ENCODE measurements at regions not wholly inside any gene's neighbourhood (a gene's known extent, or its start where the extent isn't known, plus 50 kb on each side); places are given as distances from the start of the nearest gene placed in this dataset.

- no peak for TF ChIP-seq FOXK2 (IDR thresholded peaks at IDR 0.05)
- no peak for TF ChIP-seq LEF1 (IDR thresholded peaks at IDR 0.05; ENCODE audit: borderline replicate concordance)
- no peak for TF ChIP-seq FOXM1 (IDR thresholded peaks at IDR 0.05; ENCODE audit: borderline replicate concordance)
- no peak for TF ChIP-seq PKNOX1 (IDR thresholded peaks at IDR 0.05)
- TF ChIP-seq FOXA1 (IDR thresholded peaks at IDR 0.05) = no peak
- no peak for TF ChIP-seq BHLHE40 (IDR thresholded peaks at IDR 0.05; ENCODE audit: borderline replicate concordance)
- no peak for TF ChIP-seq SUZ12 (IDR thresholded peaks at IDR 0.05)
- no peak for TF ChIP-seq ZNF384 (IDR thresholded peaks at IDR 0.05)
- TF ChIP-seq ARNT (IDR thresholded peaks at IDR 0.05) = no peak
- no peak for DNase-seq (ENCODE audit: extremely low spot score)
- ChIA-PET POLR2A (no interaction called here), CTCF (no interaction called here)
Observed at GRCh38 chr12:105982022-105982421, 156.7 kb downstream of the NUAK1 start.

- TF ChIP-seq ZNF384 (IDR thresholded peaks at IDR 0.05) (no peak), SP1 (IDR thresholded peaks at IDR 0.05) (no peak), L3MBTL2 (conservative IDR thresholded peaks at IDR 0.05) (no peak), CTBP1 (IDR thresholded peaks at IDR 0.05; ENCODE audit: borderline replicate concordance) (no peak), TARDBP (IDR thresholded peaks at IDR 0.05) (no peak), ARNT (IDR thresholded peaks at IDR 0.05) (no peak), PKNOX1 (IDR thresholded peaks at IDR 0.05) (no peak), NFRKB (IDR thresholded peaks at IDR 0.05) (no peak), BHLHE40 (IDR thresholded peaks at IDR 0.05; ENCODE audit: borderline replicate concordance) (no peak), LEF1 (IDR thresholded peaks at IDR 0.05; ENCODE audit: borderline replicate concordance) (no peak), FOXK2 (IDR thresholded peaks at IDR 0.05) (no peak), SUZ12 (IDR thresholded peaks at IDR 0.05) (no peak), ELF4 (IDR thresholded peaks at IDR 0.05) (no peak)
- DNase-seq (ENCODE audit: extremely low spot score) = no peak
- POLR2A ChIA-PET = no interaction called here
- CTCF ChIA-PET = no interaction called here
Observed at GRCh38 chr12:105983622-105984320, 155.0 kb downstream of the NUAK1 start.

- POLR2A ChIA-PET = no interaction called here
- no peak for DNase-seq (ENCODE audit: extremely low spot score)
- CTCF ChIA-PET = no interaction called here
- no peak for TF ChIP-seq ARNT (IDR thresholded peaks at IDR 0.05)
- TF ChIP-seq ELF4 (IDR thresholded peaks at IDR 0.05) = no peak
- TF ChIP-seq BHLHE40 (IDR thresholded peaks at IDR 0.05; ENCODE audit: borderline replicate concordance) = no peak
- no peak for TF ChIP-seq ZNF384 (IDR thresholded peaks at IDR 0.05)
- TF ChIP-seq L3MBTL2 (conservative IDR thresholded peaks at IDR 0.05) = no peak
- TF ChIP-seq SP1 (IDR thresholded peaks at IDR 0.05) = no peak
- no peak for TF ChIP-seq FOXA1 (IDR thresholded peaks at IDR 0.05)
- TF ChIP-seq LEF1 (IDR thresholded peaks at IDR 0.05; ENCODE audit: borderline replicate concordance) = no peak
- no peak for TF ChIP-seq CTBP1 (IDR thresholded peaks at IDR 0.05; ENCODE audit: borderline replicate concordance)
Observed at GRCh38 chr12:105985383-105985782, 153.4 kb downstream of the NUAK1 start.

GRCh38 chr12:105986779-105987684 lies 151.7 kb downstream of the NUAK1 start:
- DNase-seq (ENCODE audit: extremely low spot score) = no peak
- CTCF ChIA-PET = no interaction called here
- TF ChIP-seq ZNF384 (IDR thresholded peaks at IDR 0.05) (no peak), ARNT (IDR thresholded peaks at IDR 0.05) (no peak), FOXK2 (IDR thresholded peaks at IDR 0.05) (no peak)
- POLR2A ChIA-PET = no interaction called here

- no peak for DNase-seq (ENCODE audit: extremely low spot score)
- POLR2A ChIA-PET = no interaction called here
- CTCF ChIA-PET = no interaction called here
- TF ChIP-seq FOXA1 (IDR thresholded peaks at IDR 0.05) = no peak
Observed at GRCh38 chr12:105987685-105988035, 151.1 kb downstream of the NUAK1 start.

- CTCF ChIA-PET = no interaction called here
- DNase-seq (ENCODE audit: extremely low spot score) = no peak
- TF ChIP-seq HDGF (IDR thresholded peaks at IDR 0.05; ENCODE audit: borderline replicate concordance) (no peak), ELF4 (IDR thresholded peaks at IDR 0.05) (no peak), NFRKB (IDR thresholded peaks at IDR 0.05) (no peak)
- POLR2A ChIA-PET = no interaction called here
Observed at GRCh38 chr12:105992849-105993740, 145.7 kb downstream of the NUAK1 start.
